Kidney epithelial cell (primary cell): ENCODE measurements at regions not wholly inside any gene's neighbourhood (a gene's known extent, or its start where the extent isn't known, plus 50 kb on each side); places are given as distances from the start of the nearest gene placed in this dataset.

Experiments
- DNase-seq: peaks from one replicate; pipeline ENCODE4 v3.0.0-alpha.2; 2010; ENCODE audit warnings: low read depth
- H3K27me3 ChIP-seq: 2 replicates; pipeline ENCODE4 v1.6.0; 2011; ENCODE audit warnings: low read length; ENCODE audit not compliant: control insufficient read depth, insufficient read depth
- H3K36me3 ChIP-seq: 2 replicates; pipeline ENCODE4 v1.5.1; 2011; ENCODE audit warnings: low read length; ENCODE audit not compliant: control insufficient read depth, insufficient read depth
- H3K4me3 ChIP-seq: 2 replicates; pipeline ENCODE4 v1.5.1; 2011; ENCODE audit warnings: low read depth, mild to moderate bottlenecking, control low read depth, low read length
- TF ChIP-seq, protein P1 (sequence below): IDR thresholded peaks from 2 replicates; pipeline ENCODE4 v1.5.1; 2011; ENCODE audit warnings: mild to moderate bottlenecking, moderate library complexity, low read length, control low read depth, inconsistent platforms; ENCODE audit not compliant: insufficient read depth, poor library complexity, severe bottlenecking

GRCh38 chr1:34686531-34686930, 68.3 kb upstream of the GJB5 start:
- no peaks in the 10 kb centered on the region for H3K36me3 ChIP-seq
- DNase-seq = no peak
- TF ChIP-seq, protein P1, sequence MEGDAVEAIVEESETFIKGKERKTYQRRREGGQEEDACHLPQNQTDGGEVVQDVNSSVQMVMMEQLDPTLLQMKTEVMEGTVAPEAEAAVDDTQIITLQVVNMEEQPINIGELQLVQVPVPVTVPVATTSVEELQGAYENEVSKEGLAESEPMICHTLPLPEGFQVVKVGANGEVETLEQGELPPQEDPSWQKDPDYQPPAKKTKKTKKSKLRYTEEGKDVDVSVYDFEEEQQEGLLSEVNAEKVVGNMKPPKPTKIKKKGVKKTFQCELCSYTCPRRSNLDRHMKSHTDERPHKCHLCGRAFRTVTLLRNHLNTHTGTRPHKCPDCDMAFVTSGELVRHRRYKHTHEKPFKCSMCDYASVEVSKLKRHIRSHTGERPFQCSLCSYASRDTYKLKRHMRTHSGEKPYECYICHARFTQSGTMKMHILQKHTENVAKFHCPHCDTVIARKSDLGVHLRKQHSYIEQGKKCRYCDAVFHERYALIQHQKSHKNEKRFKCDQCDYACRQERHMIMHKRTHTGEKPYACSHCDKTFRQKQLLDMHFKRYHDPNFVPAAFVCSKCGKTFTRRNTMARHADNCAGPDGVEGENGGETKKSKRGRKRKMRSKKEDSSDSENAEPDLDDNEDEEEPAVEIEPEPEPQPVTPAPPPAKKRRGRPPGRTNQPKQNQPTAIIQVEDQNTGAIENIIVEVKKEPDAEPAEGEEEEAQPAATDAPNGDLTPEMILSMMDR = no peak
- no peak overlapping the region for H3K4me3 ChIP-seq
- no peaks in the 10 kb centered on the region for H3K27me3 ChIP-seq

DNA sequence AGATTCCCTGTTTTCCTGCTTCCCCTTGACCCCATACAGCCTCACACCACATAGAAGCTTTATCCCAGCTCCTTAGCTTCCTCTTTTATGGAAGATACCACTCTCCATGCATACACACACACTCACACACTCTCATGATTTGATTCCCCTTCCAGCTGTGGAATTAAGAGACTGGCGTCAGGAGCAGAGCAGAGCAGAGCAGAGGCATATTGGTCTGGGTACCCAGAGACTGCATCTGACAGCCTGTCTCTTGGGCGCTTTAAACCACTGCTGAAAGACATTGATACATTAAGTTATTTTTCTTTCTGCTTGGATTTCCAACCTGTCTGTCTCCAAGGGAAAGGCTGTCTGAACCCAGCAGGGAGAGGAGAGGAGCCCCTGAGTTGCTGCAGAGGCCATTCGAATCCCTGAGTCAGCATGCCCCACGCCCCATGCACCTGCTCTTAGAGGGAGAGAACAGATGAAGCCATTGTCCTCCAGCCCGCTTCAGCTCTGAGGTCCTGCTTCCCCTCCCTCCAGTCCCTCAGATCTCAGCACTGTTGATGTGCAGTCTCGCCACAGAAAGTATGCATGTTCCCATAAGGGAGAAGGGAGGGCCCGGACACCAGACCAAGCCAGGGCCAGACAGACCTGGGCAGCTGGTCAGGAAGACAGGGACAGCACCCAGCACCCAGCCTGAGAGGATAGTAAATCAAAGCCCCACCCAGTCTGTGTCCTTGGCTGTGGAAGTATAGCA, 66.7 kb upstream of the GJB5 start:
- no peak for DNase-seq
- TF ChIP-seq, protein P1 = no peak
- Histone ChIP-seq H3K4me3 (no peak overlapping the region), H3K27me3 (no peaks in the 10 kb centered on the region), H3K36me3 (no peaks in the 10 kb centered on the region)

- no peaks in the 10 kb centered on the region for H3K36me3 ChIP-seq
- no peak overlapping the region for H3K4me3 ChIP-seq
- DNase-seq = no peak
- no peaks in the 10 kb centered on the region for H3K27me3 ChIP-seq
- TF ChIP-seq, protein P1 = no peak
These were observed 64.6 kb upstream of the GJB5 start for GRCh38 chr1:34690269-34690668.

DNA sequence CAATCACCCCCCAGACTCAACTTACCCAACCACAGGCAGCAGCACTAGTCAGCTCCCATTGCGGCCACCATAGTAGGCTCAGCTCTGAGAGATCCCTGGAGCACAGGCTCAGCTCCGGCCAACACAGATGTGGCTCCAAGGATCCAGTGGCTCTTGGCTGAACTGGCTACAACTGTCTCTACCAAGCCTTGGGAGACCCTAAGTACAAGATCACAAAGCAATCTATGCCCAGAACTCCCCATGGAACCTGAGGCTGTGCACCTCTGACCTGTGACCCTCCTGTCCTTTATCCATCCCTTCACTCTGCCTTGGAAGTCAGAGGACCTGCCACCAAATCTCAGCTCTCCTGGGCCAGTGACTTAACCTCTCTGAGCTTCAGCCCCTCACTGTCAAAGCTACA, 61.8 kb upstream of the GJB5 start:
- TF ChIP-seq, protein P1 = no peak
- no peaks in the 10 kb centered on the region for H3K27me3 ChIP-seq
- no peak overlapping the region for H3K4me3 ChIP-seq
- DNase-seq = no peak
- H3K36me3 ChIP-seq = no peaks in the 10 kb centered on the region

DNA sequence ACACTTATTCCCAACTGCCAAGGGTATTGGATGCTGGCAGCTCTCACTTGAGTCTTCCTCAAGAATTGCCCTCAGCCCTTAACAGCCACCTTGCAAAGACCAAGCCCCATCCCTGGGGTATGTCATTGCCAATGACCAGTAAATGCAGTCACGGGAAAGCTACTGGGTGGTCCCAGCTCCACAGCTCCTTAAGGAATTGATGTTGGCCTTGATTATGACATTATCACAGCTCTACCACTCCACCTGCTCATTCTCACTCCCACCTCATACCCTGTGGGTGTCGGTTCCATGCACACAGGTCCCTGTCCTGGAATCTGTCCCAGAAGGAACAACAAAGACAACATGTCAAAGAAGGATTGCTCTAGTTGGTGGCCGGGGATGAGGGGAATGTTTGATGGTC, 60.5 kb upstream of the GJB5 start:
- Histone ChIP-seq H3K27me3 (no peaks in the 10 kb centered on the region), H3K4me3 (no peak overlapping the region), H3K36me3 (no peaks in the 10 kb centered on the region)
- DNase-seq = no peak
- TF ChIP-seq, protein P1 = no peak

GRCh38 chr1:34695580-34695979, 59.3 kb upstream of the GJB5 start:
- no peaks in the 10 kb centered on the region for H3K27me3 ChIP-seq
- DNase-seq = no peak
- TF ChIP-seq, protein P1 = no peak

More at GRCh38 chr1:34695580-34695979, 59.3 kb upstream of the GJB5 start:
- H3K4me3 ChIP-seq = no peak overlapping the region
- no peaks in the 10 kb centered on the region for H3K36me3 ChIP-seq
